ENCODE measurements at regions not wholly inside any gene's neighbourhood (a gene's known extent, or its start where the extent isn't known, plus 50 kb on each side); places are given as distances from the start of the nearest gene placed in this dataset.

DNA sequence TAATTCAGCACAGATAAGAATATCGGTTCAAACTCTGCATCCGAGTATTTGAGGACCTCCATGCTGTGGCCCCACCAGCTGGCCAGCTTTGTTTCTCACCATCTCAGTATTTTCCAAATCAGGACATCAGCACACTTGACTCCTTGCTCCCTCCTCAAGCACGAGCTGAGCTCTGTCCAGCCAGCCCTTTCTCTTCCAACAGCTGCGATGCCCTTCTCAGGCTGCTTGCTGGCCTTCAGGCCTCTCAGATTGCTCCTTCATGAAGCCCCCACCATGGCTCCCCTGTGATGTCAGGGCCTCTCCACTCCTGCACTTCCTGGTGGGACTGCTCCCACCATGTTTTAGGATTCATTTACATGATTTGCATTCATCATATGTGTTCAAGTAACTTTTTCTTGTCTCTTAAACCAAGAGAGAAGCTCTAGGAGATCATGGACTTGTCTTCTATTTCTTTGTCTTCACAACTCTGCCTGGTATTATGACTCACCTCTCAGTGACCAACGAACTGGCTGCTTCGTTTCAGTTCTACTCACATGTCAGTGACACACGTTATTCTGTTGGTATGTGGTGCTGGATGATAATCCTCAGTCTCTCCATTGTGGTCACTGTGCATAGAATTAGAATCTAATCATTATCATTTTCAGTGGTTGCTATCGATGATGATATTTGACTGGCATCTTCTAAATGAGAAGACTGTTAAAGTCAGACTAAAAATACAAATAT, 471.7 kb downstream of the EFNB2 start:
- H3K36me3 ChIP-seq (ENCODE audit: control insufficient read depth in 1 of 2, insufficient read depth in 2 of 2, low read length in 2 of 2) = no peaks in the 10 kb centered on the region
- no peaks in the 10 kb centered on the region for H3K9me3 ChIP-seq (ENCODE audit: control insufficient read depth in 1 of 2, low read length in 2 of 2)
- no peak overlapping the region for H3K27ac ChIP-seq (ENCODE audit: low read length)
- no peak overlapping the region for H3K4me3 ChIP-seq (ENCODE audit: low read depth in 1 of 2, low read length in 2 of 2)
- no peaks in the 10 kb centered on the region for H3K27me3 ChIP-seq (ENCODE audit: low read depth, low read length)
- H3K4me1 ChIP-seq (ENCODE audit: control insufficient read depth in 1 of 2, insufficient read depth in 2 of 2, low read length in 2 of 2) = no peaks in the 10 kb centered on the region

DNA sequence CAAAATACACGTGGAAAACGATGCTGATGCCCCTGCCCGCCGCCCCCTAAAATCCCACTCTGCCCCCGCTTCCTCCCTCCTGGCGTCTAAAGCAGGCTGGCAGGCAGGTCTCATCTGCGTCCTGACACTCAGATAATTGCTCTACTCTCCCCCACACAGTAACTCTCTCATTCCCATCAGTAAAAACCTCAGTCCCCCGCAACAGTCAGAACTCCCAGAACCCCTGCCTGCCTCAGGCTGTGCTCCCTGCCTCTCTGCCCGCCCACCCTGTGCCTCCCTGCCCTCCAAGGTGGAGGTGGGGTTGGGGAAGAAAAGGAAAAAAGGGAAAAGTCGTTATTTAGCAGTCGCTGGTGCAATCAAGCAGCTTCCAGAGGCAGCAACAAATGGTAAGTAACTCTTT, 473.7 kb downstream of the EFNB2 start:
- no peak overlapping the region for H3K27ac ChIP-seq (ENCODE audit: low read length)
- no peaks in the 10 kb centered on the region for H3K9me3 ChIP-seq (ENCODE audit: control insufficient read depth in 1 of 2, low read length in 2 of 2)
- no peaks in the 10 kb centered on the region for H3K27me3 ChIP-seq (ENCODE audit: low read depth, low read length)
- H3K4me3 ChIP-seq (ENCODE audit: low read depth in 1 of 2, low read length in 2 of 2) = no peak overlapping the region
- no peaks in the 10 kb centered on the region for H3K4me1 ChIP-seq (ENCODE audit: control insufficient read depth in 1 of 2, insufficient read depth in 2 of 2, low read length in 2 of 2)
- no peaks in the 10 kb centered on the region for H3K36me3 ChIP-seq (ENCODE audit: control insufficient read depth in 1 of 2, insufficient read depth in 2 of 2, low read length in 2 of 2)

- H3K4me3 ChIP-seq (ENCODE audit: low read depth in 1 of 2, low read length in 2 of 2) = no peak overlapping the region
- H3K27me3 ChIP-seq (ENCODE audit: low read depth, low read length) = no peaks in the 10 kb centered on the region
- no peaks in the 10 kb centered on the region for H3K4me1 ChIP-seq (ENCODE audit: control insufficient read depth in 1 of 2, insufficient read depth in 2 of 2, low read length in 2 of 2)
- H3K27ac ChIP-seq (ENCODE audit: low read length) = no peak overlapping the region
- H3K9me3 ChIP-seq (ENCODE audit: control insufficient read depth in 1 of 2, low read length in 2 of 2) = no peaks in the 10 kb centered on the region
- no peaks in the 10 kb centered on the region for H3K36me3 ChIP-seq (ENCODE audit: control insufficient read depth in 1 of 2, insufficient read depth in 2 of 2, low read length in 2 of 2)
Measured at GRCh38 chr13:106056851-106057250, 478.6 kb downstream of the EFNB2 start.

DNA sequence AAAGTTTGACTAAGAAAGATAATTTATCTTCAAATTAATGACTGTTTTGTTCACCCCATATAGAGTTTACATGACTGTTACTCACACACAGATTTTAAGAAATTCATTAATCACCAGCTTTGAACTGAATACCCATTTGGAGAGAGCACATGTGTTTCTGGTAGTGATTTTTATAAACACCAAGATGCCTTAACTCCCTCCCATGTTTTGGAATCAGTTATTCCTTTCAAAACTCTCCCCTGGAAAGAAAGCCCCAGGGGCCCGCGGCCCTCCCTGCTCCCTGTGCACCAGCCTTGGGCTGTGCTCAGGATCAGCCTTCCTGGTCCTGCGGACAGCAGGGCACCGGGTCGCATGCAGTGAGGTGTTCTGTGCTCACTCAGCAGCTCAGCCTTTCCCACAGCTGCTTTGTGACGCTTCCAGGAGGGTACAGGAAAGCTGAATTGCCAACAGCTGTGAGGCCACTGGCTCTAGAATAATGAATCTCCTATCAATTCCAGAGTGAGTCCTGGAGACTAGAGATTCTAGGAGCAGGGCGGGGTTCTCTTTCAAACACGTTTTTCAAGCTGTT, 483.2 kb downstream of the EFNB2 start:
- Histone ChIP-seq H3K27ac (ENCODE audit: low read length) (no peak overlapping the region), H3K27me3 (ENCODE audit: low read depth, low read length) (no peaks in the 10 kb centered on the region), H3K36me3 (ENCODE audit: control insufficient read depth in 1 of 2, insufficient read depth in 2 of 2, low read length in 2 of 2) (no peaks in the 10 kb centered on the region), H3K4me3 (ENCODE audit: low read depth in 1 of 2, low read length in 2 of 2) (no peak overlapping the region), H3K9me3 (ENCODE audit: control insufficient read depth in 1 of 2, low read length in 2 of 2) (no peaks in the 10 kb centered on the region), H3K4me1 (ENCODE audit: control insufficient read depth in 1 of 2, insufficient read depth in 2 of 2, low read length in 2 of 2) (no peaks in the 10 kb centered on the region)

DNA sequence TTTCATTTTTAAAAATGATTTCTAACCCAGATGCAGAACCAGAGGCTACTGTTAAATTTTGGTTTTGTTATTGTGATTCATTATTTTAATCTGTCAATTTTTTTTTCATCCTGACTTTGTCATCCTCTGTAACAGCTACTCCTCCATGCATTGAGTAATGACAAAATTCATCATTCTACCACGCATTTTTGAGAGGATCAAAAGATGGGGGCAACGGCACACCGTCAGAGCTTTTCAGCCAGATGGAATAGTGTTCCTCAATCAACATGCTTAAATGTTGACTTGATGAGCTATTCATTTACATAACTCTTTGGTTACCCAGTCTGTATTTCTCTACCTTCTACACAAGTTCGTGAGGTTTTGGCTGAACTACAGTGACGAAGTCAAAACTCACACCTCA, 486.3 kb downstream of the EFNB2 start:
- no peaks in the 10 kb centered on the region for H3K27me3 ChIP-seq (ENCODE audit: low read depth, low read length)
- H3K36me3 ChIP-seq (ENCODE audit: control insufficient read depth in 1 of 2, insufficient read depth in 2 of 2, low read length in 2 of 2) = no peaks in the 10 kb centered on the region
- H3K9me3 ChIP-seq (ENCODE audit: control insufficient read depth in 1 of 2, low read length in 2 of 2) = no peaks in the 10 kb centered on the region
- H3K4me3 ChIP-seq (ENCODE audit: low read depth in 1 of 2, low read length in 2 of 2) = no peak overlapping the region
- H3K4me1 ChIP-seq (ENCODE audit: control insufficient read depth in 1 of 2, insufficient read depth in 2 of 2, low read length in 2 of 2) = no peaks in the 10 kb centered on the region
- H3K27ac ChIP-seq (ENCODE audit: low read length) = no peak overlapping the region

DNA sequence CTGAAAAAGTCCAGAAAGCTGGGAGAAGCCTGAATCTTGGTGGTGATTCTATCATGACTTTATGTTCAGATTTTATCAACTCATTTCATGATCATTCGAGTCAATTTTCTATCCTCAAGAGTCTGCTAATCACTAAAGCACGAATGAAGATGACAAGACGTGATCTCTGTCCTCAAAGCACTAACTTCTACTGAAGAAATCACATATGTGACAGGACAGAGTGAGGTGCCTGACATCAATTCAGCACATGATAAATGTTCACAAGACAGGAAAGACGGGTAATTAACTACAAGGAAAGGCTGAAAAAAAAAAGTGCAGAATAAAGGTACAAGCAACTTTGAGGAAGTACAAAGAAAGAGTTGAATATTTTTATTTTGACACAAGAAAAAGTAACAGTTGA, 487.1 kb downstream of the EFNB2 start:
- no peaks in the 10 kb centered on the region for H3K4me1 ChIP-seq (ENCODE audit: control insufficient read depth in 1 of 2, insufficient read depth in 2 of 2, low read length in 2 of 2)
- no peak overlapping the region for H3K4me3 ChIP-seq (ENCODE audit: low read depth in 1 of 2, low read length in 2 of 2)
- no peaks in the 10 kb centered on the region for H3K36me3 ChIP-seq (ENCODE audit: control insufficient read depth in 1 of 2, insufficient read depth in 2 of 2, low read length in 2 of 2)
- no peaks in the 10 kb centered on the region for H3K27me3 ChIP-seq (ENCODE audit: low read depth, low read length)
- H3K9me3 ChIP-seq (ENCODE audit: control insufficient read depth in 1 of 2, low read length in 2 of 2) = no peaks in the 10 kb centered on the region
- no peak overlapping the region for H3K27ac ChIP-seq (ENCODE audit: low read length)

DNA sequence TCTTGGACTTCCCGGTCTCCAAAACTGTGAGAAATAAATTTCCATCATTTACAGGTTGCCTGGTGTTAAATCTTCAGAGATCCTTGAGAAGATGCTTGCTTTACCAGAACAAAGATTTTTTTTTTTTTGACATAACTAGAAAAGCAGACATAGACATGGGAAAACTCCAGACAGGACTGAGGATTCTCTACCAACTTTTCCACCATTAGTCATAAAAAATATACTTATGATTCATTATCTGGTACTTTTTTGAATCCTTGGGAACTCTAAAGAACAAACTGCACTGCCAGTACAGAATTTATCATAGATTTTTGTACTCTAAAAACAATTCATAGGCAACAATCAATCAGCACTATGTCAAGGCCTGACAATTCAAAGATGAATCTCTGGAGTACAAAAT, 487.6 kb downstream of the EFNB2 start:
- no peaks in the 10 kb centered on the region for H3K9me3 ChIP-seq (ENCODE audit: control insufficient read depth in 1 of 2, low read length in 2 of 2)
- H3K27ac ChIP-seq (ENCODE audit: low read length) = no peak overlapping the region
- no peaks in the 10 kb centered on the region for H3K36me3 ChIP-seq (ENCODE audit: control insufficient read depth in 1 of 2, insufficient read depth in 2 of 2, low read length in 2 of 2)
- no peaks in the 10 kb centered on the region for H3K27me3 ChIP-seq (ENCODE audit: low read depth, low read length)
- H3K4me3 ChIP-seq (ENCODE audit: low read depth in 1 of 2, low read length in 2 of 2) = no peak overlapping the region
- no peaks in the 10 kb centered on the region for H3K4me1 ChIP-seq (ENCODE audit: control insufficient read depth in 1 of 2, insufficient read depth in 2 of 2, low read length in 2 of 2)

DNA sequence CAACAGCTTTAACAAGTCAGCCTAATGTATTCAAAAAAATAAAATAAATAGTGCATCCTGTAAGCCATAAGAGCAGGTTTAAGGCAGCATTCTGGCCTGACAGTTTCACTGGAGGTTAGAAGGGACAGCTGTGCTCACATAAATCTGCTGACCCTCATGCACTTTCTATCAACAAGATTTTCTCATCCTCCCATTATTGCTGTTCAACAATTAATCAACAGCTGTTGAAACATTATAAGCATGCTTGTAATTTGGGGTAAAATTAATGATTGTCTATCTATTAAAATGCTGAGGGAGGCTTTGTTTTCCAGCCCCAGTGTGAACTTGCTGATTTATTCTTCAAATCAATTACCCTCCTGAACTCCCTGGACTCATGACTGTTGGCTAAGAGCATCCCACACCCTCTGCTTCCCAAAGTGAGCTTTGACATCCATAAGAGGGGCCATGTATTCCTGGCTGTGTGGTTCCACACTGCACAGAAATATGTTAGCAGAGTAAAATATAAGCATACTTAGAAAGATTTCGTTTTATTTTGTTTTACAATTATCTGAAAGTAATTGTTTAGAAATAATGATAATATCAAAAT, 492.4 kb downstream of the EFNB2 start:
- no peak overlapping the region for H3K4me3 ChIP-seq (ENCODE audit: low read depth in 1 of 2, low read length in 2 of 2)
- no peaks in the 10 kb centered on the region for H3K4me1 ChIP-seq (ENCODE audit: control insufficient read depth in 1 of 2, insufficient read depth in 2 of 2, low read length in 2 of 2)
- no peak overlapping the region for H3K27ac ChIP-seq (ENCODE audit: low read length)
- H3K36me3 ChIP-seq (ENCODE audit: control insufficient read depth in 1 of 2, insufficient read depth in 2 of 2, low read length in 2 of 2) = no peaks in the 10 kb centered on the region
- H3K27me3 ChIP-seq (ENCODE audit: low read depth, low read length) = no peaks in the 10 kb centered on the region
- H3K9me3 ChIP-seq (ENCODE audit: control insufficient read depth in 1 of 2, low read length in 2 of 2) = no peaks in the 10 kb centered on the region

- Histone ChIP-seq H3K27ac (ENCODE audit: low read length) (no peak overlapping the region), H3K4me1 (ENCODE audit: control insufficient read depth in 1 of 2, insufficient read depth in 2 of 2, low read length in 2 of 2) (no peaks in the 10 kb centered on the region), H3K4me3 (ENCODE audit: low read depth in 1 of 2, low read length in 2 of 2) (no peak overlapping the region), H3K9me3 (ENCODE audit: control insufficient read depth in 1 of 2, low read length in 2 of 2) (no peaks in the 10 kb centered on the region), H3K36me3 (ENCODE audit: control insufficient read depth in 1 of 2, insufficient read depth in 2 of 2, low read length in 2 of 2) (no peaks in the 10 kb centered on the region), H3K27me3 (ENCODE audit: low read depth, low read length) (no peaks in the 10 kb centered on the region)
Measured at GRCh38 chr13:106041445-106041844, 494.0 kb downstream of the EFNB2 start.

- H3K27ac ChIP-seq (ENCODE audit: low read length) = no peak overlapping the region
- no peak overlapping the region for H3K4me3 ChIP-seq (ENCODE audit: low read depth in 1 of 2, low read length in 2 of 2)
- no peaks in the 10 kb centered on the region for H3K27me3 ChIP-seq (ENCODE audit: low read depth, low read length)
- H3K9me3 ChIP-seq (ENCODE audit: control insufficient read depth in 1 of 2, low read length in 2 of 2) = no peaks in the 10 kb centered on the region
- no peaks in the 10 kb centered on the region for H3K4me1 ChIP-seq (ENCODE audit: control insufficient read depth in 1 of 2, insufficient read depth in 2 of 2, low read length in 2 of 2)
- H3K36me3 ChIP-seq (ENCODE audit: control insufficient read depth in 1 of 2, insufficient read depth in 2 of 2, low read length in 2 of 2) = no peaks in the 10 kb centered on the region
Measured at GRCh38 chr13:106038752-106039151, 496.7 kb downstream of the EFNB2 start.

- H3K27me3 ChIP-seq (ENCODE audit: low read depth, low read length) = no peaks in the 10 kb centered on the region
- no peak overlapping the region for H3K27ac ChIP-seq (ENCODE audit: low read length)
- H3K36me3 ChIP-seq (ENCODE audit: control insufficient read depth in 1 of 2, insufficient read depth in 2 of 2, low read length in 2 of 2) = no peaks in the 10 kb centered on the region
- H3K4me3 ChIP-seq (ENCODE audit: low read depth in 1 of 2, low read length in 2 of 2) = no peak overlapping the region
- no peaks in the 10 kb centered on the region for H3K4me1 ChIP-seq (ENCODE audit: control insufficient read depth in 1 of 2, insufficient read depth in 2 of 2, low read length in 2 of 2)
- no peaks in the 10 kb centered on the region for H3K9me3 ChIP-seq (ENCODE audit: control insufficient read depth in 1 of 2, low read length in 2 of 2)
Measured at GRCh38 chr13:106036870-106037269, 498.6 kb downstream of the EFNB2 start.

DNA sequence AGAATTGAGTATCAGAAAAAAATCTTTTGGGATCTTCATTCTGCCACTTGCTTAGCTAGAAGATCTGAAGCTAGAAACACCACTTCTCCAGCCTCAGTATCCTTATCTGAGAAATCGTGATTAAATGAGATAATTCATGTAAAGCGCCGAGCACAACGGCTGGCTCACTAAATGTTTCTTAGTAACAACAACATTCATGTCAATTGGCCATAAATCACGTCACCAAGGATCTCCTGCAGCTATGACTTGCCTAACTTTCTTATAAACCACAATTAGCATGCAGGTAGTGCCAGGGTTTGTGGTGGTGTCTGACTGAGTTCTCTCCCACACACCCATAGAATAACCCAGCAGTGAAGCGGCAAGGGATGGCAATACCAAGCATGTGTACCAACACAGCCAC, 501.3 kb downstream of the EFNB2 start:
- H3K9me3 ChIP-seq (ENCODE audit: control insufficient read depth in 1 of 2, low read length in 2 of 2) = no peaks in the 10 kb centered on the region
- no peaks in the 10 kb centered on the region for H3K27me3 ChIP-seq (ENCODE audit: low read depth, low read length)
- H3K27ac ChIP-seq (ENCODE audit: low read length) = no peak overlapping the region
- no peak overlapping the region for H3K4me3 ChIP-seq (ENCODE audit: low read depth in 1 of 2, low read length in 2 of 2)
- H3K4me1 ChIP-seq (ENCODE audit: control insufficient read depth in 1 of 2, insufficient read depth in 2 of 2, low read length in 2 of 2) = no peaks in the 10 kb centered on the region
- no peaks in the 10 kb centered on the region for H3K36me3 ChIP-seq (ENCODE audit: control insufficient read depth in 1 of 2, insufficient read depth in 2 of 2, low read length in 2 of 2)
